HuH-7 (cell line): ENCODE measurements at regions not wholly inside any gene's neighbourhood (a gene's known extent, or its start where the extent isn't known, plus 50 kb on each side); places are given as distances from the start of the nearest gene placed in this dataset.

ENCODE experiments used
- DNase-seq: peaks from one replicate; pipeline ENCODE4 v3.0.0; 2011; ENCODE audit warnings: low spot score

DNA sequence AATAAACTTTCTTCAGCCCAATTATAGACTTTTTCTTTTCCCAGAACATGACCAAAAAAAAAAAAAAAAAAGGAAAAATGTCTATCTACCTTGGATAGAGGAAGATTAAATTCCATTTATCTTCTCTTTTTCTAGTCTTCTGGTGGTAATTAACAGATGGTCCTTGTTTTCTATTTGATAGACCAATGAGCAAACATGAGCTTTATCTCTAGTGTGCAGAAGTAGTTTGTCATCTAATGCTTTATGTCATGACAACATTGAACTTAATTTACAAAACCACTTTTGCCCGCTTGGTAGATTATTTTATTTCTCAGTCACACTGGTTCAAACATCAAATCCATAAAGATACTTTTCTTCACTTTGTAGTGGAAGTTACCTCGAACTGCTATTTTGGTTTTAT is 69.5 kb upstream of the ELL2 start:
- no peak for DNase-seq

DNA sequence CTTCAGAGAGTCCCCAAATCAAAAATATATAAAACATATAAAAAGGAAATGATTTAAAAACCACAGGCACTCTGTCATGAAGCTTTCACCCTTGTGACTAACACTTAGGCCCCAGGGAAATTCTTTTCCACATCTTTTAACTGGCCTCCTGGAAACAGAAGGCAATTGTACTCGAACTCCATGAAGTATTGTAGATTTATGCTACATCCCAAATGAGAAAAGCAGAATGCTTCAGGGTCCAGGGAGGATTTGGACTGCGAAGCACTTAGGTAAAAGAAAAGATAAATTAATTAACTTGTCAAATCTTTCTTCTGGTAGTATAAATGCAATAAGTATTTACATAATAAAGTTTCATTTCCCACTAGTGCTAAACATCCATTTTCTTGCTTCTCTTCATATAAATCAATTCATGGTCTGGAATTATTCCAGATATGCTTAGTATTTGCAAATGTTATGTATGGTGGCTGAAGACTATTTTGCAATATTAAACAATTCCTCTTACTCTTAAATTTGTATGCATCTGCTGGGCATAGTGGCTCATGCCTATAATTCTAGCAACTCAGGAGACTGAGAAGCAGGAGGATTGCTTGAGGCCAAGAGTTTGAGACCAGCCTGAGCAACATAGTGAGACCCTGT is 64.9 kb upstream of the ELL2 start:
- DNase-seq: no peak

- no peak for DNase-seq
Measured at GRCh38 chr5:96024683-96025475, 63.2 kb upstream of the ELL2 start.

GRCh38 chr5:96023518-96023917 is 61.9 kb upstream of the ELL2 start:
- DNase-seq: no peak

GRCh38 chr5:96022971-96023370 is 61.3 kb upstream of the ELL2 start:
- no peak for DNase-seq

DNA sequence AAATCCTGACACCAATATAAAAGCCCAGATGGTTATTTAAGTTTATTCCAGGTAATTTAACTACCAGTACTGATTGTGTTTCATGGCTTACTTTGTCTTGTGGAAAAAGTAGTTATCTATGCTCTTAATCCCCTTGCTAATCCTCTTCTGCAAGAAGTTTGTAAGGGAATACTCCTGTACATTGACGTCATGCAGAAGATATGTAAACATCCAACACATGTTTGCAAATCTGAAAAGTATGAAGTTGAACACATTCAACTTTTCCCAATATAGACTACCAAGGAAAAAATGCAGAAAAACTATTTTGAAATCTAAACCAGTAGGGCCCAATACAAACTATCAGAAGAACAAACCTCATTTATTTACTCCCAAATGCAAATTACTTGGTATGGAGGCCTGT is 56.3 kb upstream of the ELL2 start:
- no peak for DNase-seq

- no peak for DNase-seq
Measured at GRCh38 chr5:96016216-96016615, 54.6 kb upstream of the ELL2 start.

GRCh38 chr5:96015709-96016108 is 54.1 kb upstream of the ELL2 start:
- no peak for DNase-seq

DNA sequence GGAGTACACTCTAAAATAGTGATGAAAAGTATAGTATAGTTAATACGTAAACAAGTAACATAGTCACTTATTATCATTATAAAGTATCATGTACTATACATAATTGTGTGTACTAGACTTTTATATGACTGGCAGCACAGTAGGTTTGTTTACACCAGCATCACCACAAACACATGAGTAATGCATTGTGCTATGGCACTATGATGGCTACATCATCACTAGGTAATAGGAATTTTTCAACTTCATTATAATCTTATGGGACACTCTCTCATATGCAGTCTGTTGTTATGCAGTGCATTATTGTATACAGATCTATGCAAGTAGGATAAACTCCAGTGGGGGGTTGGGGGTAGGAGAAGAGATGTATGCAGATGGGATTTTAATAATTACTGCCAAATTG is 52.7 kb upstream of the ELL2 start:
- no peak for DNase-seq

DNA sequence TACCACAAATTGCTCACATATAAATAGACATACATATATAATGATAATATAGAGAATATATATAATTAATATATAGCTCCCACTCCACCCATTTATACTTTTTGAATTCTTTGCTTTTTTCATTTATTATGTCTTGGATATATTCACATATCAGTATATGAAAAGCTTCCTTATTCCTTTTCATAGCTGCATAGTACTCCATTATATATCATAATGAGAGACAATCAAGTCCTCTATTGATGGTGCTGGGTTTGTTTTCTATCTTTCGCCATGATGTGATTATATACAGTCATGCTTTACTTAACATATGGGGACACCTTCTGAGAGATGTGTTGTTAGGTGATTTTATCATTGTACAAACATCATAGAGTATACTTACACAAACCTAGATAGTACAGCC is 51.6 kb upstream of the ELL2 start:
- DNase-seq: no peak

DNA sequence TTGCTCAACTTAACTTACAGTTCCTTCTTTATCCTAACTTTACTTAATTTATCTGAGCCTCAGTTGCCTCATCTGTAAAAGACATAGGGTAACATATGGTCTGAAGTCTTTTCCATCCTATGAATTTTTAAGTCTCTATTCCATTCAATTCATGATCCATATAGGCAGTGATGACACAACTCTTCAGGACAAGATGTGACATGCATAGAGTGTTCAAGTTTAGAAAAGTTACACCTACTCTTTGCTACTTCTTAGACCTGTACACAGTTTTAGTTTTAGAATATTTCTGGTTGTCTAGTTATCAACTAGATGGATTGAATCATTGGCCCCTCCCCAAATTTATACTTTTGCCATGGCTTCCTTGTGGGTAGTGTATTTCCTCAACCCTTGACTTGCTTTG is 50.7 kb upstream of the ELL2 start:
- DNase-seq: no peak
